RWPE2 (cell line): ENCODE measurements at regions not wholly inside any gene's neighbourhood (a gene's known extent, or its start where the extent isn't known, plus 50 kb on each side); places are given as distances from the start of the nearest gene placed in this dataset.
A peak's percentile ranks its signal among the peaks of the same experiment; 100 is the strongest.

Experiments
- ATAC-seq: fragments of 200-7000 bp; cut with Tn5 transposase; 3 replicates; pipeline ENCODE4 v1.9.1; 2021; ENCODE audit warnings: low read depth
- DNase-seq: peaks from one replicate; pipeline ENCODE4 v3.0.0-alpha.2; 2020; ENCODE audit warnings: low spot score
- H3K27ac ChIP-seq: fragments of 450-650 bp; 2 replicates; pipeline ENCODE4 v1.5.1; 2017; ENCODE audit warnings: mild to moderate bottlenecking; ENCODE audit not compliant: poor library complexity, severe bottlenecking
- H3K27me3 ChIP-seq: fragments of 250-450 bp; sonication (Bioruptor Pico); 2 replicates; pipeline ENCODE4 v1.5.1; 2021; ENCODE audit warnings: mild to moderate bottlenecking, moderate library complexity; ENCODE audit not compliant: insufficient read depth, poor library complexity, severe bottlenecking
- H3K36me3 ChIP-seq: fragments of 250-450 bp; sonication (Bioruptor Pico); 2 replicates; pipeline ENCODE4 v1.5.1; 2020; ENCODE audit warnings: low read depth, mild to moderate bottlenecking, moderate library complexity
- H3K4me1 ChIP-seq: fragments of 250-450 bp; sonication (Bioruptor Pico); 2 replicates; pipeline ENCODE4 v1.5.1; 2021; ENCODE audit warnings: mild to moderate bottlenecking, moderate library complexity; ENCODE audit not compliant: insufficient read depth, poor library complexity, severe bottlenecking
- H3K4me3 ChIP-seq: fragments of 250-450 bp; sonication (Bioruptor Pico); 2 replicates; pipeline ENCODE4 v1.5.1; 2021; ENCODE audit warnings: mild to moderate bottlenecking, moderate library complexity; ENCODE audit not compliant: severe bottlenecking
- H3K9me3 ChIP-seq: fragments of 250-450 bp; sonication (Bioruptor Pico); 2 replicates; pipeline ENCODE4 v1.5.1; 2021; ENCODE audit warnings: mild to moderate bottlenecking, moderate library complexity; ENCODE audit not compliant: severe bottlenecking
- CTCF ChIP-seq: fragments of 450-650 bp; IDR thresholded peaks from one replicate; pipeline ENCODE4 v1.5.1; 2017; ENCODE audit warnings: mild to moderate bottlenecking, moderate library complexity; ENCODE audit not compliant: poor library complexity, severe bottlenecking

- TF ChIP-seq CTCF = no peak
- DNase-seq (no peak), ATAC-seq (no peak)
- no peaks in the 10 kb centered on the region for H3K4me1 ChIP-seq
- H3K36me3 ChIP-seq = no peaks in the 10 kb centered on the region
- no peaks in the 10 kb centered on the region for H3K9me3 ChIP-seq
- H3K27me3 ChIP-seq = no peaks in the 10 kb centered on the region
- H3K4me3 ChIP-seq = no peak overlapping the region
- no peak overlapping the region for H3K27ac ChIP-seq
Measured at GRCh38 chr18:57202881-57203280, 56.0 kb downstream of the BOD1L2 start.

- H3K36me3 ChIP-seq = no peaks in the 10 kb centered on the region
- H3K4me3 ChIP-seq = no peak overlapping the region
- H3K27me3 ChIP-seq = no peaks in the 10 kb centered on the region
- no peak for DNase-seq
- no peak for TF ChIP-seq CTCF
- no peak overlapping the region for H3K27ac ChIP-seq
- peaks cover 5% of the 10 kb centered on the region for H3K4me1 ChIP-seq
- ATAC-seq = no peak
- H3K9me3 ChIP-seq = no peaks in the 10 kb centered on the region
Measured at GRCh38 chr18:57205641-57206040, 58.8 kb downstream of the BOD1L2 start.

GRCh38 chr18:57207124-57207916 is 60.4 kb downstream of the BOD1L2 start:
- no peaks in the 10 kb centered on the region for H3K36me3 ChIP-seq
- no peak for ATAC-seq
- H3K9me3 ChIP-seq = no peaks in the 10 kb centered on the region
- H3K4me3 ChIP-seq = no peak overlapping the region
- DNase-seq = no peak
- no peaks in the 10 kb centered on the region for H3K27me3 ChIP-seq
- no peak overlapping the region for H3K27ac ChIP-seq
- no peak for TF ChIP-seq CTCF
- peaks cover 13% of the 10 kb centered on the region for H3K4me1 ChIP-seq

- Histone ChIP-seq H3K36me3 (no peaks in the 10 kb centered on the region), H3K9me3 (no peaks in the 10 kb centered on the region), H3K27me3 (no peaks in the 10 kb centered on the region), H3K4me1 (peaks cover 13% of the 10 kb centered on the region), H3K4me3 (no peak overlapping the region), H3K27ac (no peak overlapping the region)
- ATAC-seq (no peak), DNase-seq (no peak)
- TF ChIP-seq CTCF = no peak
Measured at GRCh38 chr18:57208047-57208446, 61.2 kb downstream of the BOD1L2 start.

- Histone ChIP-seq H3K27me3 (no peaks in the 10 kb centered on the region), H3K27ac (peak overlapping the region; percentile 65), H3K9me3 (no peaks in the 10 kb centered on the region), H3K4me3 (no peak overlapping the region), H3K36me3 (no peaks in the 10 kb centered on the region), H3K4me1 (peaks cover 13% of the 10 kb centered on the region)
- TF ChIP-seq CTCF = no peak
- DNase-seq (no peak), ATAC-seq (no peak)
Measured at GRCh38 chr18:57209713-57210106, 62.8 kb downstream of the BOD1L2 start.
